Progenitor cell of endocrine pancreas (in vitro differentiated cells): ENCODE measurements at regions not wholly inside any gene's neighbourhood (a gene's known extent, or its start where the extent isn't known, plus 50 kb on each side); places are given as distances from the start of the nearest gene placed in this dataset.
"Not testable (repeated sequence)": the region's sequence is repeated elsewhere in the genome, so short reads cannot be mapped to it uniquely, and the experiment has no call there.

Experiments used
- DNase-seq: peaks from one replicate; pipeline ENCODE4 v3.0.0; 2021; ENCODE audit warnings: low spot score; ENCODE audit not compliant: unreplicated experiment
- H3K27ac Mint-ChIP-seq: 2 replicates; pipeline ENCODE4 v1.8.0; 2021; ENCODE audit warnings: mild to moderate bottlenecking, moderate library complexity, mixed read lengths
- H3K27me3 Mint-ChIP-seq: 2 replicates; pipeline ENCODE4 v1.8.0; 2021; ENCODE audit warnings: mixed read lengths
- H3K36me3 Mint-ChIP-seq: 2 replicates; pipeline ENCODE4 v1.8.0; 2022; ENCODE audit warnings: mixed read lengths; ENCODE audit not compliant: insufficient read depth
- H3K4me1 Mint-ChIP-seq: 2 replicates; pipeline ENCODE4 v1.8.0; 2021; ENCODE audit warnings: low read depth, mixed read lengths
- H3K4me3 Mint-ChIP-seq: 2 replicates; pipeline ENCODE4 v1.8.0; 2021; ENCODE audit warnings: low read depth, mild to moderate bottlenecking, moderate library complexity, mixed read lengths
- H3K9me3 Mint-ChIP-seq: 2 replicates; pipeline ENCODE4 v1.8.0; 2021; ENCODE audit warnings: low read depth, mixed read lengths
- CTCF ChIP-seq: fragments of 200-600 bp; sonication (generic); IDR thresholded peaks from one replicate; pipeline ENCODE4 v1.5.0; 2021; ENCODE audit warnings: antibody characterized with exemption, mild to moderate bottlenecking; ENCODE audit not compliant: unreplicated experiment

GRCh38 chr2:173523497-173523896, 168.8 kb downstream of the CDCA7 start:
- Mint-ChIP-seq H3K36me3 (peaks cover 2% of the 10 kb centered on the region), H3K4me3 (no peak overlapping the region), H3K4me1 (no peaks in the 10 kb centered on the region), H3K9me3 (peaks cover 9% of the 10 kb centered on the region), H3K27ac (no peak overlapping the region), H3K27me3 (no peaks in the 10 kb centered on the region)
- TF ChIP-seq CTCF, result no peak
- DNase-seq, result no peak

GRCh38 chr2:173524256-173524955, 169.7 kb downstream of the CDCA7 start:
- no peaks in the 10 kb centered on the region for H3K27me3 Mint-ChIP-seq
- no peak overlapping the region for H3K4me3 Mint-ChIP-seq
- no peak overlapping the region for H3K27ac Mint-ChIP-seq
- DNase-seq, result no peak
- no peaks in the 10 kb centered on the region for H3K4me1 Mint-ChIP-seq
- no peaks in the 10 kb centered on the region for H3K36me3 Mint-ChIP-seq
- TF ChIP-seq CTCF, result no peak
- peaks cover 6% of the 10 kb centered on the region for H3K9me3 Mint-ChIP-seq

DNA sequence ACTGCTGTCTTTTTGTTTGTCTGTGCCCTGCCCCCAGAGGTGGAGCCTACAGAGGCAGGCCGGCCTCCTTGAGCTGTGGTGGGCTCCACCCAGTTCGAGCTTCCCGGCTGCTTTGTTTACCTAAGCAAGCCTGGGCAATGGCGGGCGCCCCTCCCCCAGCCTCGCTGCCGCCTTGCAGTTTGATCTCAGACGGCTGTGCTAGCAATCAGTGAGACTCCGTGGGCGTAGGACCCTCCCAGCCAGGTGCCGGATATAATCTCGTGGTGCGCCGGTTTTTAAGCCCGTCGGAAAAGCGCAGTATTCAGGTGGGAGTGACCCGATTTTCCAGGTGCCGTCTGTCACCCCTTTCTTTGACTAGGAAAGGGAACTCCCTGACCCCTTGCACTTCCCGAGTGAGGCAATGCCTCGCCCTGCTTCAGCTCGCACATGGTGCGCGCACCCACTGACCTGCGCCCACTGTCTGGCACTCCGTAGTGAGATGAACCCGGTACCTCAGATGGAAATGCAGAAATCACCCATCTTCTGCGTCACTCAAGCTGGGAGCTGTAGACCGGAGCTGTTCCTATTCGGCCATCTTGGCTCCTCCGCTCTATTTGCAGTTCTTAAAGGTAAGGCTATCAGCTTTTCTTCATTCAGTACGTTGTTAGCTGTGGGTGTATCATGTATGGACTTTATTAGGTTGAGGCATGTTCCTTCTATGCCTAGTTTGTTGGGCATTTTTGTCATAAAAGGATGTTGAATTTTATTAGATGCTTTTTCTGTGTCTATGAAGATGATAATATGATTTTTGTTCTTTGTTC, 178.3 kb downstream of the CDCA7 start:
- H3K36me3 Mint-ChIP-seq, result peaks cover 13% of the 10 kb centered on the region
- not testable (repeated sequence) for H3K4me1 Mint-ChIP-seq, H3K27me3 Mint-ChIP-seq, DNase-seq
- peak overlapping the region; percentile 90 for H3K27ac Mint-ChIP-seq
- H3K4me3 Mint-ChIP-seq, result peak overlapping the region; percentile 70
- H3K9me3 Mint-ChIP-seq, result peaks cover 25% of the 10 kb centered on the region

DNA sequence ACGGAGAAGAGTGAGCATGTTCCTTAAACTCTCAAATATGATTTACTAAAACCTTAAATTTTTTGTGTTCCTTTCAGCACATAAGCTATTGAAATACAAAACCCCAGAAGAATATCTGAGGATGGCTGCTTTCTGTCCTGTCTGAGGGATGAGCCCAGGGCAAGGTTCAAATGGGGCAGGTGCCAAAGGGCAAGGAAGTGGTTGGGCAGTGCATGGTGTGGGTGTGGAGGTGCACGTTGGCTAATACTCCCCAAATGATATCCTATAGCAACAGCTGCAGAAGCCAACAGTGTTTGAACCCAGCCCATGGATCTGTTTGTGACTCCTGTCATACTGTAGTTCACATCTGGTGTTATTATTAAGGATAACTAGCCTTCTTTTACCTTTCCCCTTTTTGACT, 183.0 kb downstream of the CDCA7 start:
- Mint-ChIP-seq H3K27me3 (no peaks in the 10 kb centered on the region), H3K9me3 (peaks cover 25% of the 10 kb centered on the region), H3K36me3 (peaks cover 13% of the 10 kb centered on the region), H3K4me1 (peaks cover 2% of the 10 kb centered on the region), H3K27ac (no peak overlapping the region), H3K4me3 (no peak overlapping the region)
- DNase-seq, result no peak
- no peak for TF ChIP-seq CTCF

- Mint-ChIP-seq H3K4me3 (no peak overlapping the region), H3K27me3 (no peaks in the 10 kb centered on the region), H3K4me1 (peaks cover 2% of the 10 kb centered on the region), H3K27ac (no peak overlapping the region), H3K36me3 (peaks cover 3% of the 10 kb centered on the region), H3K9me3 (peaks cover 9% of the 10 kb centered on the region)
- DNase-seq, result no peak
- no peak for TF ChIP-seq CTCF
These were observed 184.9 kb downstream of the CDCA7 start for GRCh38 chr2:173539615-173540014.
